ENCODE measurements at regions not wholly inside any gene's neighbourhood (a gene's known extent, or its start where the extent isn't known, plus 50 kb on each side); places are given as distances from the start of the nearest gene placed in this dataset.

GRCh38 chr13:62799038-62799535 lies 1383.4 kb upstream of the PCDH20 start:
- TF ChIP-seq CTCF (IDR thresholded peaks at IDR 0.05; ENCODE audit: insufficient read depth, low read length, missing control alignments) = no peak
- H3K4me3 ChIP-seq (ENCODE audit: low read depth, low read length) = no peak overlapping the region
- POLR2A ChIA-PET = no interaction called here
- CTCF ChIA-PET = no interaction called here
- no peak for DNase-seq (ENCODE audit: low read depth, low spot score)

- no peak for TF ChIP-seq CTCF (IDR thresholded peaks at IDR 0.05; ENCODE audit: insufficient read depth, low read length, missing control alignments)
- no peak overlapping the region for H3K4me3 ChIP-seq (ENCODE audit: low read depth, low read length)
- DNase-seq (ENCODE audit: low read depth, low spot score) = no peak
- POLR2A ChIA-PET = no interaction called here
- CTCF ChIA-PET = no interaction called here
Observed at GRCh38 chr13:62793850-62794249, 1378.2 kb upstream of the PCDH20 start.

GRCh38 chr13:62781866-62782265 lies 1366.2 kb upstream of the PCDH20 start:
- H3K4me3 ChIP-seq (ENCODE audit: low read depth, low read length) = no peak overlapping the region
- no peak for DNase-seq (ENCODE audit: low read depth, low spot score)
- TF ChIP-seq CTCF (IDR thresholded peaks at IDR 0.05; ENCODE audit: insufficient read depth, low read length, missing control alignments) = no peak
- POLR2A ChIA-PET = no interaction called here
- CTCF ChIA-PET = no interaction called here

GRCh38 chr13:62779161-62779560 lies 1363.5 kb upstream of the PCDH20 start:
- CTCF ChIA-PET = no interaction called here
- H3K4me3 ChIP-seq (ENCODE audit: low read depth, low read length) = no peak overlapping the region
- DNase-seq (ENCODE audit: low read depth, low spot score) = no peak
- TF ChIP-seq CTCF (IDR thresholded peaks at IDR 0.05; ENCODE audit: insufficient read depth, low read length, missing control alignments) = no peak
- POLR2A ChIA-PET = no interaction called here

GRCh38 chr13:62767473-62767872 lies 1351.8 kb upstream of the PCDH20 start:
- DNase-seq (ENCODE audit: low read depth, low spot score) = no peak
- CTCF ChIA-PET = no interaction called here
- no peak for TF ChIP-seq CTCF (IDR thresholded peaks at IDR 0.05; ENCODE audit: insufficient read depth, low read length, missing control alignments)
- POLR2A ChIA-PET = no interaction called here
- no peak overlapping the region for H3K4me3 ChIP-seq (ENCODE audit: low read depth, low read length)

GRCh38 chr13:62760724-62761123 lies 1345.1 kb upstream of the PCDH20 start:
- ChIA-PET CTCF (no interaction called here), POLR2A (no interaction called here)
- no peak for DNase-seq (ENCODE audit: low read depth, low spot score)
- TF ChIP-seq CTCF (IDR thresholded peaks at IDR 0.05; ENCODE audit: insufficient read depth, low read length, missing control alignments) = no peak
- no peak overlapping the region for H3K4me3 ChIP-seq (ENCODE audit: low read depth, low read length)
